Neuronal stem cell (in vitro differentiated cells): ENCODE measurements at regions not wholly inside any gene's neighbourhood (a gene's known extent, or its start where the extent isn't known, plus 50 kb on each side); places are given as distances from the start of the nearest gene placed in this dataset.

ENCODE experiments used
- DNase-seq: peaks from one replicate; pipeline ENCODE4 v3.0.0-alpha.2; 2013; ENCODE audit warnings: low spot score
- H2AFZ ChIP-seq: one replicate; pipeline ENCODE4 v1.6.1; 2013; ENCODE audit warnings: mild to moderate bottlenecking, low read length, inconsistent platforms
- H2AK5ac ChIP-seq: 2 replicates; pipeline ENCODE4 v1.6.1; 2013; ENCODE audit warnings: low read depth, mild to moderate bottlenecking, inconsistent platforms, low read length, moderate library complexity, mixed read lengths
- H2BK120ac ChIP-seq: 2 replicates; pipeline ENCODE4 v1.6.1; 2013; ENCODE audit warnings: low read depth, mild to moderate bottlenecking, inconsistent platforms, low read length, moderate library complexity, mixed read lengths
- H2BK12ac ChIP-seq: one replicate; pipeline ENCODE4 v1.6.1; 2013; ENCODE audit warnings: low read length, inconsistent platforms
- H2BK15ac ChIP-seq: 2 replicates; pipeline ENCODE4 v1.6.1; 2013; ENCODE audit warnings: mild to moderate bottlenecking, low read length, inconsistent platforms, mixed read lengths
- H2BK5ac ChIP-seq: one replicate; pipeline ENCODE4 v1.6.1; 2013; ENCODE audit warnings: inconsistent platforms, mild to moderate bottlenecking, low read length, moderate library complexity
- H3K14ac ChIP-seq: one replicate; pipeline ENCODE4 v1.6.1; 2013; ENCODE audit warnings: low read length, inconsistent platforms
- H3K18ac ChIP-seq: 2 replicates; pipeline ENCODE4 v1.6.1; 2013; ENCODE audit warnings: low read length, inconsistent platforms
- H3K23ac ChIP-seq: 2 replicates; pipeline ENCODE4 v1.6.1; 2013; ENCODE audit warnings: low read depth, mild to moderate bottlenecking, mixed read lengths, low read length, inconsistent platforms; ENCODE audit not compliant: poor library complexity
- H3K27ac ChIP-seq: replicated peaks from 3 replicates; pipeline ENCODE4 v1.5.1; 2013; ENCODE audit warnings: low read length, inconsistent platforms
- H3K27me3 ChIP-seq, 3 experiments: 2 replicates each; pipeline ENCODE4 v1.6.1; 2013; ENCODE audit warnings: low read length in 3 of 3, mild to moderate bottlenecking in 2 of 3, inconsistent platforms in 1 of 3, low read depth in 1 of 3, mixed read lengths in 1 of 3, moderate library complexity in 1 of 3; ENCODE audit not compliant: control insufficient read depth in 3 of 3, insufficient read depth in 3 of 3
- H3K36me3 ChIP-seq, 2 donors: replicated peaks in 1 of 2; 2 replicates each; pipeline ENCODE4 v1.6.1; 2013; ENCODE audit warnings: low read length in 2 of 2; ENCODE audit not compliant: control insufficient read depth in 2 of 2, insufficient read depth in 2 of 2
- H3K4ac ChIP-seq: 2 replicates; pipeline ENCODE4 v1.6.1; 2013; ENCODE audit warnings: inconsistent platforms, mild to moderate bottlenecking, low read length, moderate library complexity
- H3K4me1 ChIP-seq, 2 donors: 1 replicate in 1 of 2; 2 replicates in 1 of 2; pipeline ENCODE4 v1.6.1; 2013; ENCODE audit warnings: low read length in 2 of 2, low read depth in 1 of 2; ENCODE audit not compliant: control insufficient read depth in 2 of 2, insufficient read depth in 1 of 2
- H3K4me2 ChIP-seq: one replicate; pipeline ENCODE4 v1.6.1; 2013; ENCODE audit warnings: mild to moderate bottlenecking, low read length, inconsistent platforms; ENCODE audit not compliant: insufficient read depth, poor library complexity, severe bottlenecking
- H3K4me3 ChIP-seq, 2 donors: 2 replicates each; pipeline ENCODE4 v1.5.1; 2013; ENCODE audit warnings: low read length in 2 of 2, mild to moderate bottlenecking in 2 of 2, inconsistent platforms in 1 of 2, moderate library complexity in 1 of 2
- H3K79me1 ChIP-seq: one replicate; pipeline ENCODE4 v1.6.1; 2013; ENCODE audit warnings: low read depth, mild to moderate bottlenecking, inconsistent platforms, low read length, moderate library complexity
- H3K9ac ChIP-seq: one replicate; pipeline ENCODE4 v1.6.1; 2013; ENCODE audit warnings: mild to moderate bottlenecking, low read depth, low read length, inconsistent platforms; ENCODE audit not compliant: poor library complexity
- H3K9me3 ChIP-seq, 2 donors: replicated peaks in 1 of 2; 2 replicates each; pipeline versions ENCODE3 to v1.6.1; 2013; ENCODE audit warnings: low read length in 2 of 2, mild to moderate bottlenecking in 2 of 2, inconsistent platforms in 1 of 2, low read depth in 1 of 2, mixed read lengths in 1 of 2, moderate library complexity in 1 of 2; ENCODE audit not compliant: control insufficient read depth in 2 of 2, insufficient read depth in 1 of 2
- H4K8ac ChIP-seq: one replicate; pipeline ENCODE4 v1.6.1; 2013; ENCODE audit warnings: low read depth, mild to moderate bottlenecking, inconsistent platforms, low read length, moderate library complexity
- H4K91ac ChIP-seq: one replicate; pipeline ENCODE4 v1.6.1; 2013; ENCODE audit warnings: low read length, low read depth, mild to moderate bottlenecking, inconsistent platforms; ENCODE audit not compliant: poor library complexity
- WGBS, 2 donors: extraction: QIAGEN DNeasy Blood & Tissue Kit; methylation state at CpG; one replicate each; pipeline ENCODE4 v1.1.7; 2013; ENCODE audit warnings: missing lambda C conversion rate in 2 of 2, mixed read lengths in 1 of 2; ENCODE audit not compliant: insufficient read length in 2 of 2, insufficient replicate concordance in 1 of 2; ENCODE audit errors: extremely low coverage in 2 of 2; 5-methylcytosine and 5-hydroxymethylcytosine counted together

GRCh38 chr12:115035535-115036107, 351.6 kb upstream of the TBX3 start:
- no peak overlapping the region for H3K4ac ChIP-seq
- H3K36me3 ChIP-seq = no peaks in the 10 kb centered on the region
- H2BK12ac ChIP-seq = no peak overlapping the region
- H3K79me1 ChIP-seq = no peaks in the 10 kb centered on the region
- no peak overlapping the region for H3K9ac ChIP-seq
- H4K91ac ChIP-seq = no peak overlapping the region
- no peak overlapping the region for H2BK5ac ChIP-seq
- peaks cover 0 to 8% of the 10 kb centered on the region in 2 donors for H3K4me1 ChIP-seq
- H3K9me3 ChIP-seq = no peaks in the 10 kb centered on the region
- no peak overlapping the region for H2AK5ac ChIP-seq
- H3K27me3 ChIP-seq = no peaks in the 10 kb centered on the region
- H3K27ac ChIP-seq = no peak overlapping the region
- no peak overlapping the region for H2BK120ac ChIP-seq
- no peak overlapping the region for H3K23ac ChIP-seq
- no peak overlapping the region for H3K18ac ChIP-seq
- no peak overlapping the region for H3K4me2 ChIP-seq
- peak; percentile 37 for DNase-seq
- H3K4me3 ChIP-seq = no peak overlapping the region
- no peak overlapping the region for H3K14ac ChIP-seq
- no CpG with 5 or more reads among the region's 2 CpGs for WGBS, 2 donors
- no peak overlapping the region for H2BK15ac ChIP-seq
- no peak overlapping the region for H4K8ac ChIP-seq
- H2AFZ ChIP-seq = no peak overlapping the region

GRCh38 chr12:115032521-115032920, 348.5 kb upstream of the TBX3 start:
- Histone ChIP-seq H3K14ac (no peak overlapping the region), H3K27ac (no peak overlapping the region), H3K4me2 (no peak overlapping the region), H3K4me3 (no peak overlapping the region), H2AFZ (no peak overlapping the region), H3K9ac (no peak overlapping the region), H4K91ac (no peak overlapping the region), H2BK12ac (no peak overlapping the region), H3K23ac (no peak overlapping the region), H3K36me3 (no peaks in the 10 kb centered on the region), H3K4ac (no peak overlapping the region), H2AK5ac (no peak overlapping the region), H3K79me1 (no peaks in the 10 kb centered on the region), H4K8ac (no peak overlapping the region), H3K4me1 (peaks cover 0 to 8% of the 10 kb centered on the region in 2 donors), H3K9me3 (no peaks in the 10 kb centered on the region), H2BK5ac (no peak overlapping the region), H2BK120ac (no peak overlapping the region), H3K18ac (no peak overlapping the region), H3K27me3 (no peaks in the 10 kb centered on the region), H2BK15ac (no peak overlapping the region)
- no peak for DNase-seq
- no CpG with 5 or more reads among the region's 3 CpGs for WGBS, 2 donors

GRCh38 chr12:115030017-115030416, 346.0 kb upstream of the TBX3 start:
- H4K91ac ChIP-seq = no peak overlapping the region
- no peak overlapping the region for H2BK5ac ChIP-seq
- no peak overlapping the region for H4K8ac ChIP-seq
- H3K27ac ChIP-seq = no peak overlapping the region
- no peak overlapping the region for H3K4me3 ChIP-seq
- no peak overlapping the region for H2AK5ac ChIP-seq
- H3K4me2 ChIP-seq = no peak overlapping the region
- H3K9ac ChIP-seq = no peak overlapping the region
- no peaks in the 10 kb centered on the region for H3K4me1 ChIP-seq
- WGBS, 2 donors = no CpG with 5 or more reads among the region's 3 CpGs
- H3K79me1 ChIP-seq = no peaks in the 10 kb centered on the region
- DNase-seq = no peak
- no peaks in the 10 kb centered on the region for H3K36me3 ChIP-seq
- H2BK15ac ChIP-seq = no peak overlapping the region
- no peak overlapping the region for H2AFZ ChIP-seq
- H3K27me3 ChIP-seq = no peaks in the 10 kb centered on the region
- no peak overlapping the region for H3K4ac ChIP-seq
- H2BK120ac ChIP-seq = no peak overlapping the region
- H3K14ac ChIP-seq = no peak overlapping the region
- H3K23ac ChIP-seq = no peak overlapping the region
- no peak overlapping the region for H2BK12ac ChIP-seq
- H3K18ac ChIP-seq = no peak overlapping the region
- H3K9me3 ChIP-seq = no peaks in the 10 kb centered on the region

- Histone ChIP-seq H3K36me3 (no peaks in the 10 kb centered on the region), H3K27me3 (no peaks in the 10 kb centered on the region), H2BK5ac (no peak overlapping the region), H2BK120ac (no peak overlapping the region), H3K9ac (no peak overlapping the region), H2BK15ac (no peak overlapping the region), H3K4ac (no peak overlapping the region), H3K79me1 (no peaks in the 10 kb centered on the region), H3K4me3 (no peak overlapping the region), H2AK5ac (no peak overlapping the region), H2BK12ac (no peak overlapping the region), H3K27ac (no peak overlapping the region), H4K8ac (no peak overlapping the region), H3K14ac (no peak overlapping the region), H3K4me1 (no peaks in the 10 kb centered on the region), H2AFZ (no peak overlapping the region), H3K4me2 (no peak overlapping the region), H4K91ac (no peak overlapping the region), H3K18ac (no peak overlapping the region), H3K23ac (no peak overlapping the region), H3K9me3 (no peaks in the 10 kb centered on the region)
- DNase-seq = no peak
- WGBS, 2 donors = no CpG with 5 or more reads among the region's 3 CpGs
These were observed 340.6 kb upstream of the TBX3 start for GRCh38 chr12:115024531-115024930.
